GM19372 (cell line): ENCODE measurements at regions not wholly inside any gene's neighbourhood (a gene's known extent, or its start where the extent isn't known, plus 50 kb on each side); places are given as distances from the start of the nearest gene placed in this dataset.

Experiments used
- ATAC-seq: cut with Tn5 transposase; IDR thresholded peaks from one replicate; pipeline ENCODE4 v1.9.1; 2021; ENCODE audit warnings: mild to moderate bottlenecking, low read depth, moderate library complexity; ENCODE audit not compliant: unreplicated experiment

DNA sequence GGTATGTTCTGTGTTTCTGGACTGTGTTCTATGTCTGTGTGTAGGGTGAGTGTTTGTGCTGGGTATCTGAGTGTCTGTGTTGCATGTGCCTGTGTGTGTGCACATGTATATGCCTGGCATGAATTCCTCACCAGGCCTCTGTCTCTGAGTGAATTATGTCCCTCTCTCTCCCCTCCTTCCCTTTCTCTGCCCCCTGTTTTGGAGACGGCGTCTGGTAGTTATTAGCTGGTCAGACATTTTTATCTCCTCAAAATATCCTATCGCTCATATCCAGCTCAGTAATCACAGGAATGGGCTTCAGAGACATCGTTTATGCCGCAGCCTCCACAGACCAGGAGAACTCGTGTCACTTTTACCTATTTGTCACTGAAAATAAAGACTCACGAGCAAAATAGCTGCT is 483.2 kb upstream of the BRINP1 start:
- no peak for ATAC-seq

DNA sequence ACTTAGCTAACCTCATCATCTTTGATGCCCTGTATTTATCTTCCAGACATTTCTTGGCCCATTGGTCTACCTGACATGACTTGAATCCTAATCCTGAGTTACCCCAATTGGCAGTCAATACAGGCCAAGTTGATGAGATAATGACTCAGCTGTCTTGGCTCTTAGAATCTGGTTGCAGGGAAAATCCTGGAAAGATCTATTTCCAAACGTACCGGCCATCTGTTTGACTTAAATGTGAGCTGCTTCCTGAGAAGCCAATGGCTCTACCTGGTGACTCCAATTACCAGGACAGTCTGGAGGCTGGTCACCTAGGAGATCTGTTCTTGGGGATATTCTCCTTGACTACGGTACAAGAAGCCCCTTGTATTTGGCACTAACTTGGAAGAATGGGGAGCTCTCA is 475.2 kb upstream of the BRINP1 start:
- no peak for ATAC-seq

DNA sequence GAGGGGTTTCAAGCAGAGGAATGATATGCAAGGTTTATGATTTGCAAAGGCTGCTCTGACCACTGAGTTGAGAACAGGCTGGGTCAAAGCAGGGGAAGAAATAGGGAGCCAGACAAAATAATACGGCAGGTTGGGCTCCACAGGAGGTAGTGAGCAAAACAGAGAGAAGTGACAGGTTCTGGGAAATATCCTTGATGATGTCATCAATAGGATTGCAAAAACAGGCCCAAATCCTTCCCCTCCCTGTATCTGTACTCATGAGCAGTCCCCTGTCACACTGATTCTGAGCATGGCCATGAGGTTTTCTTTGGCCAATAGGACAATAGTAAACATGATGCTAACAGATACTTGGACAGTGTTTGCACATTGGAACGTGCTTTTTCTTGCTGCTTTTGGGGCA is 471.8 kb upstream of the BRINP1 start:
- no peak for ATAC-seq

DNA sequence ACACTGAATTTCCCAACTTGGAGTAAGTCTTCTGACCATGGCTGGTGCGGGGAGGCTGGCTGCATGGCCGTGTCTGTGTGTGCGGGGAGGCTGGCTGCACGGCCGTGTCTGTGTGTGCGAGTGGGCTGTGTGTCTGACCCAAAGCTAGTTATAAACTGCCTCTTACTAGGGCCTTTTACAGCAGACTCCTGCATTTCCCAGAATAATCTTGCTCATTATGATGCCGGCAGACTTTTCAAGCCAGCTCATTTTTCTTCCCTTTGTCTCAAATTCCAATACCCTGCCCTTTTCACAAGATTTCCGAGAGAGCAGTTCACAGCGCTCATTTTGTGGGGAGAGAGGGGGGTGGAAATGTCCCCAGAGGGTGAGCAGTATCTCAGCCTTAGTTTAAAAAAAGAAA is 470.7 kb upstream of the BRINP1 start:
- no peak for ATAC-seq

DNA sequence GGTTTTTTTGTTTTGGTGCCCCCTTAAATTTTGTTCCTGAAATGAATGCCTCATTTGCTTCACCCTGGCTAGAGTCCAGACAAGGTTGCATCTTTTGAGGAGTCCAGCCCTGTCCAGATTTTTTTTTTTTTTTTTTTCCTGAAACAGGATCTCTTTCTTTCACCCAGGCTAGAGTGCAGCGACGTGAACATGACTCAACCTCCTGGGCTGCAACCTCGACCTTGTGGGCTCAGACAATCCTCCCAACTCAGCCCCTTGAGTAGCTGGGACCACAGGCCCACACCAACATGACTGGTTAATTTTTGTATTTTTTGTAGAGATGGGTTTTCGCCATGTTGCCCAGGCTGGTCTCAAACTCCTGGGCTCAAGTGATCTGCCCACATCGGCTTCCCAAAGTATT is 469.0 kb upstream of the BRINP1 start:
- ATAC-seq: no peak

DNA sequence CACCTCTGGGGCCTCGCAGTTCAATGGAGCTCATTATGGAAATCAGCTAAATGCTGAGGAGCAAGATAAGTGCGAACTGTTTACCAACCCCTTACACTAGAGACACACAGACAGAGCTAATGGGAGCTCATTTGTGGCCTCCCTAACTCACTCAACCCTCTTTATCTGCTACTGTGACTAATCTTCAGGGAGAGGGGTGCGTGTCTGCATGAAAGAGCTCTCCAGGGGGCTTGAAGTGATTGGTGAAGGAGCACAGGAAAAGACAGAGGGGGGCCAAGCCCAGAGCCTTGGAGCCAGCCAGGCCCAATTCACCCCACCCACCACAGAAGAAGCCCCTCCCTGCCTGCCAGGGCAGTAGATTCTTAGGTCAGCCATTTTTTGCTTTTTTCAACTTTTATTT is 466.8 kb upstream of the BRINP1 start:
- no peak for ATAC-seq

DNA sequence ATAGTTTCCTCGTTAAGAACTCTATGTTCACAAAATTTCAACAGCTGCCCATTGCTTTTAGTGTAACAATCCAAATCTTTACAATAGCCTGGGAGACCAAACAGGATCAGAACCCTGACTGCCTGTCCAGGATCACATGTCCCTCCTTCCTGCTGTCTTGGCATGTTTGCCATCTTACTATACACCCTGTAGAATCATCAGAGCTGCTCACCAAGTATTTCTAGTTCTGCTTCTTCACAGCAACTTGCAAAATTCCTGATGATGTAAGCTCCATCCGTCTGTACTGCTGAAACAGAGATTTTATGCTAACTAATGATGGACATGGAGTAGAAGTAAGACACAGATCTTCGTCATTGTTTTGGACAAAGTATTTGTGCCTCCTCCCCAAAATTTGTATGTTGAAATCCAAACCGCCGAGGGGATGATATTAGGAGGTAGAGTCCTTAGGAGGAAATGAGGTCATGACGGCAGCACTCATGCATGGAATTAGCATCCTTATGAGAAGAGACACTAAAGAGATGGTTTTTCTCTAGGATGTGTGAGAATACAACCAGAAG is 464.9 kb upstream of the BRINP1 start:
- ATAC-seq: no peak

DNA sequence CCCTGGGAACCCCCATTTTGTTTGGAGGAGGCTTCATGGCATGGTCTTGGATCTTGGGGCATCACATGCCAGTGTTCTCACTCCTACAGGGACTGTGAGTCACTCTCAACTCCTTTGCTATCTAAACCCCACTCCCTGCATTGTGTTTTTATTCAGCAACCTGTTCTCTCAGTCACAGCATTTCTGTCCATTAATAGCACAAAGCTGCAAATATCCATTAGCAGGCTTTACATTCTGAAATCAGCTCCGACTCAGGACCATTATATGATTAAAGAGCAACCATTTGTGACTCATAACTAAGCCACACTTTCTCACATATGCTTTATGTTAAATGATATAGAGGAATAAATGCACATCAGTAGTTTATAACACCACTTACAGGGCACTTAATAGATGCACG is 462.1 kb upstream of the BRINP1 start:
- ATAC-seq: no peak

DNA sequence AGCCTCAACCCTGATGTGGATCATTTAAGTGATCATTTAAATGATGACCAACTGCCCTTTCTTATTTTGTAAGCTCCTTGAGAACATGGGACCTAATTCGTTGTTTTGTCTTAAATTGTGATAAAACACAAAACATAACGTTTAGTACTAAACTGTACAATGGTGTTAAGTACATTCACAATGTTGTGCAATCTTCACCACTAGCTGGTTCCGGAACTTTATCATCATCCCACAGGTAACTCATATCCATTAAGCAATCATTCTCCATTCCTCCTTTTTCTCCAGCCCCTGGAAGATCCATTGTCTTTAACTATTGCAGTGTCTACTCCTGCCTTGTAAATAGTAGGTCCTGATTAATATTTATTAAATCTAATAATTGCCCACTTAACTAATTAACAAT is 460.5 kb upstream of the BRINP1 start:
- ATAC-seq: no peak

DNA sequence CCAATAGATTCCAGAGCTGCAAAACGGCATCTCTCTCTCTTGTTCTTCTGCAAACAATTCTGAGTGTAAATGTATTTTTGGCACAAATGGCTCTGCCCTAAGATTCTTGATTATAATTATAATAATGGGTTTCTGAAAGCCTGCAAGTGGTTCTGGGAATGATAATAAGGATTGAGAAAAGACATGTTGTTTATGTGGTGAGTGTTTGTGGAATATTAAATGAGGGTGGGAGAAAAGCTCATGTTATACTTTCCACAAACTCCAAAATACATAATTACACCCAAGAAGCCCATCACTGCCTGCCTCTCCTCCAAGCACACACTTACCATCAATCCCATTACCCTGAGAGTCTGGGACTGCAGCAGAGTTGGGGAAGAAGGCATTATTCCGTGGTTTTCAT is 460.0 kb upstream of the BRINP1 start:
- ATAC-seq: no peak

DNA sequence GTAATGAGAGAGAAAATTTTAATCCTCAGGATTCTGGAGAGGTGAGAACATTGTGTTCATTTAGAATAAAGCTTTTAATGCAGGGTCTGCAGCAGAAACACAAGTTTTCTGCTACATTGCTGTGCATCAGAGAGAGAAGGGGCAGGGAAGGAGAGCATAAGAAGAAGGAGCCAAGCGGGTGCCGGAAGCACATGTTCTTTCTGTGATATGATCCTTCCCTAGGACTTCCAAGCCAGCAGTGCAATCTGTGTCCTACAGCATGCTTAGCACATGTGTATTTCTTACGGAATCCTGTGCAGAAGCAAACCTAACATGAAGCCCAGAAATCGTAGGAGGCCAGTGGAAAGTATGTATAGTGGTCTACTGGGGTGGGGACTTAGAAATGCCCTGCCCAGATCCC is 458.3 kb upstream of the BRINP1 start:
- no peak for ATAC-seq

DNA sequence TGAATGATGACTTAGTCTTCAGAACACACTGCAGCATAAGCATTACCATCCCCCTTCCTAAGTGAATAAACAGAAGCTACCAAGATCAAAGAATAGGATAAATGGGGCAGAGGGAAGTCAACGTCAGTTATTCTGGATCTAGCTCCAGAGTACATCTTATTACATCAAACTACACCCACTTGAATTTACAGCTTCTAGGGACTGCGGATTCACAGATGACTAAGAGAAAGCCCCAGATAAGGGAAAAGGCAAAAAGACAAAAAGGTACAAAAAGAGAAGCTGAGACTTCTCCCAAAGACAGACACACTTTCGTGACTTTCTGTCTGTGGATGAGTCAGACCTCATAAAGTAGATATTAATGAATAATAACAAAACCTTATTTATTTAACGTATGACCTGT is 457.9 kb upstream of the BRINP1 start:
- no peak for ATAC-seq

DNA sequence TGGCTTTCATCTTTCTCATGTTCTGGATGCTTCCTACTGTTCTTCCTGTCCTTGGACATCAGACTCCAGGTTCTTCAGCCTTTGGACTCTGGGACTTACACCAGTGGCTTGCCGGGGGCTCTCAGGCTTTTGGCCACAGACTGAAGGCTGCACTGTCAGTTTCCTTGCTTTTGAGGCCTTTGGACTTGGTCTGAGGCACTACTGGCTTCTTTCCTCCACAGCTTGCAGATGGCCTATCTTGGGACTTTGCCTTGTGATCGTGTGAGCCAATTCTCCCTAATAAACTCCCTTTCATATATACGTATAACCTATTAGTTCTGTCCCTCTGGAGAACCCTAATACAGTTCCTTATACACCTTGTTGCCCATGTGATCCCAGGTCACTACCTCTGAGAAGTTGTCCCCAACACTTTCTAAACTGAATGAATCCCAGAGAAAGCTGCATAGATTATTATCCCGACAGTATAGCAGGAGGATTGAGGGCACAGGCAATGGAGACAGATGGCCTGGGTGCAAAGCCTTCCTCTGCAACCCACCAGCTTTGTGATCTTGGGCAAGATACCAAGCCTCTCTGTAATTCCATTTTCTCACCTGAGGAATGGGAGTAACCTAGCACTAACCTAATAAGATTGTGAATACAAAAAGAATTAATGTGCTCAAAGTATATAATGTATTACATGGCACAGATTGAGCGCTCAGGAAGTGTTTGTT is 449.6 kb upstream of the BRINP1 start:
- ATAC-seq: no peak

DNA sequence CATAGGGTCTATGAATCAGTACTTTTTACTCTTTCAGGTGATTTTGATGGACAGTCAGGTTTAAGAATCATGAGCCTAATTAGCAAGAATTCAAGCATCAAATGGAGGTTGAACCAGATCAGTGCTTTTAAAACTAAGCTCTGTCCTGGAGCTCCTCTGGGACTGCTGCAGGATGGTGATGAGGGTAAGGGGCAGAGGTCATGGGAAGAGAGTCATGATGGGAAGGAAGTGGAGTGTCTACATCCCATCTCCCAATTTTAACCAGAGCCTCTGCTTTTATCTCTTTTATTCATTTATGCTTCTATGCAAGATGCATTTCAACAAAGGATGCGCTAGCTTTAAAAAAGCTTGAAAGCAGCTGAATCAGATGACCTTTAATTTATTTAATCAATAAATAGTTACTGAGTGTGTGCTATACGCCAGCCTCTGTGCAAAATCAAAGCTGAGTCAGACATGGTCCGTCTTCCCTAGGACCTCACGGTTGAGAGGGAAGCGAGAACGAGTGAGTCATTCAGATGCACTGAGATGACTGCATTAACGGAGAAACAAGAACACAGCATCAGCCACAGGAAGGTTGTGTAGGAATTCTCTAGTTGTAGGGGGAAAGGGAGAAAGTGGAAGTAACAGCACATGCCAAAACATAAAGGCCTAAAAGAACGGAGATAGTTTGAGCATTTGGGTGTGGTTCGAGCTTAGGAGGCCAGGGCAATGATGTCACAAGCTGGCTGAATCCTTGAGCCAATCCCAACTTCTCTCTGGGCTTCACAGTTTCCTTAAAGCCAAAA is 441.6 kb upstream of the BRINP1 start:
- ATAC-seq: no peak

DNA sequence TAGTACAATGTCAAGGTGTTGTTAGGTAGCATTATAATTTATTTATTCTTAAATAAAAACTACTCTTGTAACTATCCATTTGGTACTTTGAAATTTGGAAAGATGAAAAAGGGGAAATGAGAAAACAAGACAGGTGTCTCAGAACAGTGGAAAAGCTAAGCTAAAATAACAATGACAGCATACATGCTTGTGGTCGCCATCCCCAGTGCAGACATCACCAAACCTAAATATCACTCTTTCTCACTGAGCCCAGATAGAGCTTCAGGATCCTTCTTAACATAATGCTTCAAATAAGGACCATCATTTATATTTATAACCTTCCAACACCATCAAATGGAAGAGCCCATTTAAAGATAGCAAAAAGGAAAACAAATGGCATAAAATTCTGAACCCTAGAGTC is 434.4 kb upstream of the BRINP1 start:
- ATAC-seq: no peak

DNA sequence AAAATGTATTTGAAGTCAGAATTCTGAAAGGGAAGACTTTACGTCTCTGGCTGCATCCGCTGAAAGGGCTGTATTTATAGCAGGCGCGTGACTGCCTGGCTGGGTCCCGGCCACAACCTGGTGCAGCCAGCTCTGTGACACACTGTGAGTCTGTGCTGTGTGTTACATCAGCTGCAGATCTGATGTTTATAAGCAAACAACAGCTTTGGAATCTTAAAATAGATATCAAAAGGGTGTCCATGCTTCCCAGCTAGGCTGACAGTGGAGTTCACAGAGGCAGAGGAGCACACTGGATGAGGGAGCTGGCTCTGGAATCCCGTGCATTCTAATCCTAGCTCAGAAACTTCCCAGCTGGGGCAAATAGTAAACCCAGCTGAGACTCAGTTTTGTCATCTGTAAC is 433.4 kb upstream of the BRINP1 start:
- no peak for ATAC-seq

DNA sequence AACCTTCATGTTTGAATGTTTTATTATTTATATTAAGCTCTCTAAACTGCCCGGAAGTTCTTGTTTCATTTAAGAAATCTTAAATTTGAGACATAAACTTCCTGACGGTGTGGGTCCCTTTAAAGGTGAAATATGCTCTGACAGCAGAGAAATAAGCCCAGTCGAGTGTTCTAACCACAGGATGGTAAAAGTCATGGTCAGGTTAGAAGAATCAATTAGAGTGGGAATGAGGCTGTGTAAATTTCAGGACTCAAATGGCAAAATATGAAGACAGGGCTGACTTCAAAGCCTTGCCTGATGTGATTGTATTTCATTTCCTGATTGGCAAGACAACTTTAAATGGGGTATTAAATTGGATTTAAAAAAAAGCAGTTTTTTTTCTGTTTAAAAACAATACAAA is 432.9 kb upstream of the BRINP1 start:
- no peak for ATAC-seq

DNA sequence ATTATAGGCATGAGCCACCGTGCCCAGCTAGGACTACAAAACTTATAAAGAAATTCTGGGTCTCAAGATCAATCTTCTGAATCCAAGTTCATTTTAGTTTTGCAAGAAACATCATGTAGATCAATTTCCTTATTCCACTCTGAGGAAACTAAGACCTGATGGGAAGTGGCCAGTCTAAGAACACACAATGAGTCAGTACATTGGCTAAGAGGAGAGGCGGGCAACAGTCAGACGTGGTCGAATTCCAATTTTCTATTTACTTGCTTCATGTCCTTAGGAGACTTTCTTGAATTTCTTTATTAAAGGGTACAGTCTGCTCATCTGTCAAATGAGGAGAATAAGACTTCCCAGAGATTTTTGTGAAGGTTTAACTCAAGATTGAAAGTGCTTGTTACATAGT is 432.1 kb upstream of the BRINP1 start:
- ATAC-seq: no peak

DNA sequence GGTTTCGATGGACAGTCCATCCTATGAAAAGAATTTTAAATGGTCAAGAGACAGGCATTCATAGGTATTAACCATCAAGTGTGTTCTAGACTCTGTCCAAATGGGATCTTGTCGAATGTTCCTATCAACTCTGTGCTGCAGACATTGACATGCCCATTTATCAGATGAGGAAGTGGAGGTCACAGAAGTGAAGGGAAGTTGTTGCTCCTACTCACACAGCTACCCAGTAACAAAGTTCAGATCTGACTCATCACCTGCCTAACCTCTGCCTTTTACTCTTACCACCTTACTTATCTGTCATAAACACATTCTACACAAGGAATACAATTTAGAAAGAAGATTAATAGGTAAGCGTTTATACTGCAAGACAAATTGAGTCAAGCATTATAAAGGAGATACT is 426.2 kb upstream of the BRINP1 start:
- no peak for ATAC-seq

DNA sequence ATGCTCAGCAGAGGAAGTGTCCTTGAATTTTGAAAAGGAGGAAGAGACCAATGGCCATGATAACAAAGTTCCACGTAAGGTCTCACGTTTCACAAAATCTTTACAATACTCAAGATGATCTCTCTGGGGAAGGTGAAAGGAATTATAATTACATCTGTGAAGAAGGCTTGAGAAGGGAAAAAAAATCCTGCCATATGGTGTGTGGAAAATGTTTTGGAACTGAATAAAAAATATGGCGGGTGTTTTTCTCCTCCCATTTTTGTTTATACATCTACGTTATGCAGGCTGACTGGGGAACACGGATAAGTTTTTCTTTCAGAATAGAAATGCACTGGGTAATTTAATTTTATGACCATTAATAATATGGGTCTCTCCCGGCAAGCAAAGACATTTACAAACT is 425.6 kb upstream of the BRINP1 start:
- ATAC-seq: no peak

DNA sequence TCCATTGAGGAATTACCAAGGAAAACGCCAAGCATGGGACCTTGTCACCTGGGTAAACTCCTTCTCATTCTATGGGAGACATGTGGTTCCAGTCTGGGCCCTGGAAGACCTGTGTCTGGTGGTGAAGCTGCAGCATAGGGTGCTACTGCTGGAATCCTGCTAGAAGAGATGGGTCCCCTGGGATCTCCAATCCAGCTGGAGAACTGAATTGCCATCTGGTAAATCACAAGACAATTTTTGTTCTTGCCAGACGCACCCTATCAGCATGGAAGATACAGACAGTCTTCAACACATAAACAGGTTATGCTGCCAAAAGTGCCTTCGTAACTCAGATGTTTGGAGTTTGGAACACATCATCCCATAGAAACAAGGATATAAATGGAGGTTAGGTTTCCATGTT is 424.0 kb upstream of the BRINP1 start:
- no peak for ATAC-seq

DNA sequence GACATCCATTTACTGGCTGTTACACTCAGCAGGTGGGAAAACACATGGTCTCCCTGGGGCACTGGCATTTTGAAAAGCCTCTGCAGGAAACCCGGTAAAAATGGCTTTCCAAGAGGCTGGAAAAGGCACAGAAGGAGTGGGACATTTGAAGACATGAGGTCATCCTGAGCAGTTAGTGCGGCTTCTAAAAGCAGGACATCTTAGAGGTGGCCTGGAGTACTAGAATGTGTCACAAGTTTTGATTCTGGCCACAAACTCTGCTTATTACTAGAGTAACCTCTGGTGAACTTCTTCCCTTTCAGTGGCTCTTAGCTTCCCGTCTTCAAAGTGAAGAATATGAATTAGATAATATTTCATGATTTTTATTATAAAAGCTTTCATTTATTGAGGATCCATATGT is 423.0 kb upstream of the BRINP1 start:
- ATAC-seq: no peak
